Caco-2 (cell line): ENCODE measurements at regions not wholly inside any gene's neighbourhood (a gene's known extent, or its start where the extent isn't known, plus 50 kb on each side); places are given as distances from the start of the nearest gene placed in this dataset.
"Not testable (repeated sequence)": the region's sequence is repeated elsewhere in the genome, so short reads cannot be mapped to it uniquely, and the experiment has no call there.

Source experiments
- BruUV-seq: library from RNA; stranded (reverse); fragments of 400-500 nt; replicated peaks from 2 replicates; lab custom pipeline; 2021; lab: Mats Ljungman, UMichigan
- CTCF ChIA-PET: fragments of 300-600 bp; sonication (Branson Sonifier 250); formaldehyde crosslinking; loops from one replicate; lab custom pipeline; 2022; ENCODE audit warnings: antibody characterized with exemption; lab: Charles Lee
- POLR2A ChIA-PET: fragments of 300-600 bp; sonication (Branson Sonifier 250); formaldehyde crosslinking; loops from one replicate; lab custom pipeline; 2022; ENCODE audit warnings: antibody characterized with exemption; lab: Charles Lee
- DNase-seq, 2 experiments: peaks; one replicate each; pipeline versions ENCODE4 v3.0.0 to v3.0.0-alpha.2; 2020 to 2022
- H3K27me3 ChIP-seq: replicated peaks from 2 replicates; pipeline ENCODE4 v1.6.0; 2011; ENCODE audit warnings: low read length; ENCODE audit not compliant: control insufficient read depth, insufficient read depth
- H3K36me3 ChIP-seq: 2 replicates; pipeline ENCODE4 v1.5.1; 2011; ENCODE audit warnings: low read length; ENCODE audit not compliant: control insufficient read depth, insufficient read depth
- H3K4me1 ChIP-seq: fragments of 250-450 bp; sonication (Bioruptor Pico); 2 replicates; pipeline ENCODE4 v1.5.1; 2020; ENCODE audit warnings: mild to moderate bottlenecking
- H3K4me3 ChIP-seq: 2 replicates; pipeline ENCODE4 v1.5.1; 2011; ENCODE audit warnings: low read depth, mild to moderate bottlenecking, control low read depth, low read length
- H3K9me3 ChIP-seq: fragments of 250-450 bp; sonication (Bioruptor Pico); 2 replicates; pipeline ENCODE4 v1.5.1; 2020; ENCODE audit warnings: mild to moderate bottlenecking, moderate library complexity
- H3K27ac Mint-ChIP-seq: one replicate; pipeline ENCODE4 v1.8.0; 2022; ENCODE audit warnings: mixed read lengths; ENCODE audit not compliant: unreplicated experiment
- H3K27me3 Mint-ChIP-seq: one replicate; pipeline ENCODE4 v1.8.0; 2022; ENCODE audit warnings: mixed read lengths; ENCODE audit not compliant: insufficient read depth, unreplicated experiment
- H3K36me3 Mint-ChIP-seq: one replicate; pipeline ENCODE4 v1.8.0; 2022; ENCODE audit warnings: mild to moderate bottlenecking, mixed read lengths; ENCODE audit not compliant: insufficient read depth, unreplicated experiment
- H3K4me1 Mint-ChIP-seq: one replicate; pipeline ENCODE4 v1.8.0; 2022; ENCODE audit warnings: low read depth, mixed read lengths; ENCODE audit not compliant: unreplicated experiment
- H3K4me3 Mint-ChIP-seq: one replicate; pipeline ENCODE4 v1.8.0; 2022; ENCODE audit warnings: mild to moderate bottlenecking, moderate library complexity, mixed read lengths; ENCODE audit not compliant: unreplicated experiment
- H3K9me3 Mint-ChIP-seq: one replicate; pipeline ENCODE4 v1.8.0; 2022; ENCODE audit warnings: mixed read lengths; ENCODE audit not compliant: unreplicated experiment
- CTCF ChIP-seq, 2 experiments: fragments of 200-600 bp in 1 of 2; IDR thresholded peaks; 1 replicate in 1 of 2; 2 replicates in 1 of 2; pipeline versions ENCODE4 v1.5.1 to v1.8.0; 2011 to 2022; ENCODE audit warnings: antibody characterized with exemption in 1 of 2, control low read depth in 1 of 2, inconsistent platforms in 1 of 2, low read depth in 1 of 2, low read length in 1 of 2, mild to moderate bottlenecking in 1 of 2, moderate library complexity in 1 of 2; ENCODE audit not compliant: insufficient read depth in 1 of 2, severe bottlenecking in 1 of 2, unreplicated experiment in 1 of 2
- intact Hi-C: fragments of 100-400 bp; cut with micrococcal nuclease; formaldehyde crosslinking; loops from one replicate; pipeline ENCODE4 v1.10.0; 2022; ENCODE audit not compliant: unreplicated experiment

- intact Hi-C loops, POLR2A ChIA-PET, CTCF ChIA-PET, H3K27me3 Mint-ChIP-seq, H3K9me3 Mint-ChIP-seq, BruUV-seq, H3K4me1 ChIP-seq, H3K27me3 ChIP-seq, H3K36me3 ChIP-seq, H3K4me3 ChIP-seq, H3K27ac Mint-ChIP-seq, H3K36me3 Mint-ChIP-seq, H3K9me3 ChIP-seq, H3K4me1 Mint-ChIP-seq, H3K4me3 Mint-ChIP-seq: not testable (repeated sequence)
- peak in 1 of 2 experiments; percentile 13 for DNase-seq
Measured at GRCh38 chr16:32922578-32922977, 246.6 kb upstream of the TP53TG3 start.

GRCh38 chr16:32915346-32915745 lies 239.4 kb upstream of the TP53TG3 start:
- CTCF ChIA-PET, H3K27me3 ChIP-seq, H3K27ac Mint-ChIP-seq, H3K36me3 ChIP-seq, POLR2A ChIA-PET, H3K36me3 Mint-ChIP-seq, intact Hi-C loops, H3K4me3 ChIP-seq, H3K4me1 Mint-ChIP-seq, H3K4me3 Mint-ChIP-seq, H3K4me1 ChIP-seq, H3K27me3 Mint-ChIP-seq, H3K9me3 ChIP-seq, H3K9me3 Mint-ChIP-seq, BruUV-seq: not testable (repeated sequence)
- DNase-seq: peak in 1 of 2 experiments; percentile 7

GRCh38 chr16:32897782-32898181 lies 221.8 kb upstream of the TP53TG3 start:
- H3K36me3 ChIP-seq, H3K4me3 ChIP-seq, H3K4me1 ChIP-seq, H3K9me3 ChIP-seq, H3K9me3 Mint-ChIP-seq, H3K4me3 Mint-ChIP-seq, BruUV-seq, H3K36me3 Mint-ChIP-seq, H3K27me3 ChIP-seq, H3K27ac Mint-ChIP-seq, H3K4me1 Mint-ChIP-seq, intact Hi-C loops, H3K27me3 Mint-ChIP-seq, CTCF ChIA-PET, POLR2A ChIA-PET: not testable (repeated sequence)
- peak in 1 of 2 experiments; percentile 24 for TF ChIP-seq CTCF (IDR thresholded peaks at IDR 0.05; ENCODE audit: insufficient read depth in 1 of 2, low read depth in 1 of 2, low read length in 1 of 2, severe bottlenecking in 1 of 2, unreplicated experiment in 1 of 2)
- DNase-seq: peak in 1 of 2 experiments; percentile 7

GRCh38 chr16:32885392-32885791 lies 209.4 kb upstream of the TP53TG3 start:
- intact Hi-C loops, H3K9me3 Mint-ChIP-seq, CTCF ChIA-PET, H3K4me3 Mint-ChIP-seq, H3K27me3 Mint-ChIP-seq, BruUV-seq, H3K27ac Mint-ChIP-seq, DNase-seq, H3K4me3 ChIP-seq, H3K27me3 ChIP-seq, H3K9me3 ChIP-seq, H3K36me3 ChIP-seq, H3K4me1 ChIP-seq, H3K36me3 Mint-ChIP-seq, H3K4me1 Mint-ChIP-seq, POLR2A ChIA-PET: not testable (repeated sequence)

- H3K4me3 Mint-ChIP-seq, H3K27ac Mint-ChIP-seq, DNase-seq, H3K36me3 Mint-ChIP-seq, BruUV-seq, H3K4me1 Mint-ChIP-seq, H3K4me1 ChIP-seq, POLR2A ChIA-PET, H3K36me3 ChIP-seq, H3K27me3 Mint-ChIP-seq, H3K9me3 ChIP-seq, H3K9me3 Mint-ChIP-seq, H3K27me3 ChIP-seq, intact Hi-C loops, H3K4me3 ChIP-seq, CTCF ChIA-PET: not testable (repeated sequence)
Measured at GRCh38 chr16:32884556-32884955, 208.6 kb upstream of the TP53TG3 start.

GRCh38 chr16:32882328-32882857 lies 206.4 kb upstream of the TP53TG3 start:
- CTCF ChIA-PET, POLR2A ChIA-PET, H3K36me3 ChIP-seq, H3K9me3 ChIP-seq, H3K4me3 ChIP-seq, intact Hi-C loops, H3K4me1 ChIP-seq, H3K9me3 Mint-ChIP-seq, H3K27me3 ChIP-seq, DNase-seq, H3K36me3 Mint-ChIP-seq, H3K4me3 Mint-ChIP-seq, H3K27me3 Mint-ChIP-seq, H3K4me1 Mint-ChIP-seq, BruUV-seq, H3K27ac Mint-ChIP-seq: not testable (repeated sequence)
